WERI-Rb-1 (cell line): ENCODE measurements at regions not wholly inside any gene's neighbourhood (a gene's known extent, or its start where the extent isn't known, plus 50 kb on each side); places are given as distances from the start of the nearest gene placed in this dataset.

Source experiments
- DNase-seq: peaks from one replicate; pipeline ENCODE4 v3.0.0-alpha.2; 2020
- H3K27ac ChIP-seq: fragments of 250-450 bp; sonication (Bioruptor Pico); 2 replicates; pipeline ENCODE4 v1.5.1; 2020; ENCODE audit warnings: mild to moderate bottlenecking, moderate library complexity
- H3K27me3 ChIP-seq: fragments of 250-450 bp; sonication (Bioruptor Pico); 2 replicates; pipeline ENCODE4 v1.5.1; 2021; ENCODE audit warnings: mild to moderate bottlenecking, low read depth, moderate library complexity; ENCODE audit not compliant: insufficient read depth, severe bottlenecking
- H3K36me3 ChIP-seq: fragments of 250-450 bp; sonication (Bioruptor Pico); 2 replicates; pipeline ENCODE4 v1.5.1; 2020; ENCODE audit warnings: mild to moderate bottlenecking, moderate library complexity
- H3K4me3 ChIP-seq: 2 replicates; pipeline ENCODE4 v1.5.1; 2011; ENCODE audit warnings: low read depth, mild to moderate bottlenecking, control low read depth, low read length
- H3K9me3 ChIP-seq: fragments of 250-450 bp; sonication (Bioruptor Pico); 2 replicates; pipeline ENCODE4 v1.5.1; 2021; ENCODE audit warnings: mild to moderate bottlenecking, moderate library complexity; ENCODE audit not compliant: severe bottlenecking
- CTCF ChIP-seq: IDR thresholded peaks from 2 replicates; pipeline ENCODE4 v1.5.1; 2011; ENCODE audit warnings: low read depth, mild to moderate bottlenecking, control low read depth, inconsistent platforms, low read length

- H3K27me3 ChIP-seq = peaks cover 5% of the 10 kb centered on the region
- H3K9me3 ChIP-seq = no peaks in the 10 kb centered on the region
- no peak overlapping the region for H3K4me3 ChIP-seq
- H3K27ac ChIP-seq = no peak overlapping the region
- no peak for DNase-seq
- TF ChIP-seq CTCF = no peak
- H3K36me3 ChIP-seq = no peaks in the 10 kb centered on the region
Observed at GRCh38 chr3:99248913-99249312, 347.4 kb upstream of the DCBLD2 start.

GRCh38 chr3:99248130-99248529, 346.6 kb upstream of the DCBLD2 start:
- no peaks in the 10 kb centered on the region for H3K36me3 ChIP-seq
- no peak for DNase-seq
- no peak for TF ChIP-seq CTCF

GRCh38 chr3:99246010-99246654, 344.6 kb upstream of the DCBLD2 start:
- Histone ChIP-seq H3K36me3 (no peaks in the 10 kb centered on the region), H3K27me3 (no peaks in the 10 kb centered on the region), H3K27ac (no peak overlapping the region), H3K9me3 (no peaks in the 10 kb centered on the region), H3K4me3 (no peak overlapping the region)
- no peak for DNase-seq
- TF ChIP-seq CTCF = no peak

More at GRCh38 chr3:99248130-99248529, 346.6 kb upstream of the DCBLD2 start:
- no peak overlapping the region for H3K27ac ChIP-seq
- H3K4me3 ChIP-seq = no peak overlapping the region
- H3K9me3 ChIP-seq = no peaks in the 10 kb centered on the region
- no peaks in the 10 kb centered on the region for H3K27me3 ChIP-seq

GRCh38 chr3:99242271-99242670, 340.8 kb upstream of the DCBLD2 start:
- DNase-seq = no peak
- Histone ChIP-seq H3K27ac (no peak overlapping the region), H3K4me3 (no peak overlapping the region), H3K27me3 (peaks cover 8% of the 10 kb centered on the region), H3K9me3 (no peaks in the 10 kb centered on the region), H3K36me3 (no peaks in the 10 kb centered on the region)
- no peak for TF ChIP-seq CTCF

- no peak for DNase-seq
- no peaks in the 10 kb centered on the region for H3K9me3 ChIP-seq
- no peak overlapping the region for H3K4me3 ChIP-seq
- H3K27ac ChIP-seq = no peak overlapping the region
- H3K27me3 ChIP-seq = peaks cover 8% of the 10 kb centered on the region
- no peaks in the 10 kb centered on the region for H3K36me3 ChIP-seq
- no peak for TF ChIP-seq CTCF
Observed at GRCh38 chr3:99240700-99241099, 339.2 kb upstream of the DCBLD2 start.

GRCh38 chr3:99236576-99236975, 335.1 kb upstream of the DCBLD2 start:
- Histone ChIP-seq H3K27ac (no peak overlapping the region), H3K4me3 (no peak overlapping the region), H3K36me3 (no peaks in the 10 kb centered on the region), H3K9me3 (no peaks in the 10 kb centered on the region), H3K27me3 (peaks cover 11% of the 10 kb centered on the region)
- no peak for DNase-seq
- no peak for TF ChIP-seq CTCF
